Ovary (tissue), 3 donors: ENCODE measurements at regions not wholly inside any gene's neighbourhood (a gene's known extent, or its start where the extent isn't known, plus 50 kb on each side); places are given as distances from the start of the nearest gene placed in this dataset.

ENCODE experiments used
- CTCF ChIP-seq, 3 donors: fragments of 450-650 bp in 2 of 3; fragments of 200-600 bp in 1 of 3; IDR thresholded peaks; one replicate each; pipeline versions ENCODE4 v1.5.1 to v1.8.0; 2016 to 2022; ENCODE audit warnings: antibody characterized with exemption in 3 of 3, mild to moderate bottlenecking in 1 of 3
- EP300 ChIP-seq: sonication (generic); formaldehyde crosslinking; IDR thresholded peaks from one replicate; pipeline ENCODE4 v1.6.1; 2017; ENCODE audit warnings: antibody characterized with exemption
- POLR2A ChIP-seq: fragments of 450-650 bp; IDR thresholded peaks from one replicate; pipeline ENCODE4 v1.6.1; 2017; ENCODE audit warnings: antibody characterized with exemption, mild to moderate bottlenecking, moderate library complexity
- donor health status: DM: no; HTN: no; CAD: no.

- TF ChIP-seq CTCF (IDR thresholded peaks at IDR 0.05) (no peak), EP300 (no peak), POLR2A (no peak)
Measured at GRCh38 chr7:109821156-109821555, 1251.5 kb downstream of the DNAJB9 start.
